Fibroblast of villous mesenchyme (primary cell): ENCODE measurements at regions not wholly inside any gene's neighbourhood (a gene's known extent, or its start where the extent isn't known, plus 50 kb on each side); places are given as distances from the start of the nearest gene placed in this dataset.

ENCODE experiments used
- DNase-seq: peaks from one replicate; pipeline ENCODE4 v3.0.0-alpha.2; 2010; ENCODE audit warnings: low read depth
- H3K4me3 ChIP-seq: 2 replicates; pipeline ENCODE4 v1.5.1; 2011; ENCODE audit warnings: low read depth, mild to moderate bottlenecking, low read length
- TF ChIP-seq, protein P1 (sequence below): IDR thresholded peaks from 2 replicates; pipeline ENCODE4 v1.5.1; 2012; ENCODE audit warnings: low read depth, mild to moderate bottlenecking, low read length; ENCODE audit not compliant: insufficient read depth

DNA sequence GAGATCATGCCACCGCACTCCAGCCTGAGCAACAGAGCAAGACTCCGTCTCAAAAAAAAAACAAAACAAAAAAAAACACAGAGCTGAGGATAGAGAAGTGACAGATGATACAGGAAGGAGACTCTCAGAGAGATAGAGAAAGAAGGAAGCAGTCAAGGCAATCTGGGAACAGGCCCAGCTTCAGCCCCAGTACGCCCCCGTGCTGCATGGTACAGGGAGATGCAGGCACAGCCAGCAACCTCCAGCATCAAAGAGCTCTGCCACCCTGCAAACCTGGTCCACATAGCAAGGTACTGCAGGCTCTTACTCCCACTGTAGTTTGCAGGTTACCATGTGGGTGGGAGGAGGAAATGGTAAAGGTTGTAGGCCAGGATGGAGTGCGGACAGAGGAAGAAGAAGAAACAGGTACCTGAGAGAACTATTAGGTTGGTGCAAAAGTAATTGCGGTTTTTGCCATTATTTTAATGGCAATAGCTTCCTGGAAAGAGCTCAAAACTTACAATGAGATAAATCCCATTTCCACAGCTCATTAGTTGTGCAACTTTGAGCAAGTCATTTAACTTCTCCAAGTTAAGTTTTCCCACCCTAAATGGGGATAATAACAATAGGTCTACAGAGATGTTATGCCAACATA, 253.0 kb downstream of the ARRDC4 start:
- no peak overlapping the region for H3K4me3 ChIP-seq
- no peak for DNase-seq
- TF ChIP-seq, protein P1, sequence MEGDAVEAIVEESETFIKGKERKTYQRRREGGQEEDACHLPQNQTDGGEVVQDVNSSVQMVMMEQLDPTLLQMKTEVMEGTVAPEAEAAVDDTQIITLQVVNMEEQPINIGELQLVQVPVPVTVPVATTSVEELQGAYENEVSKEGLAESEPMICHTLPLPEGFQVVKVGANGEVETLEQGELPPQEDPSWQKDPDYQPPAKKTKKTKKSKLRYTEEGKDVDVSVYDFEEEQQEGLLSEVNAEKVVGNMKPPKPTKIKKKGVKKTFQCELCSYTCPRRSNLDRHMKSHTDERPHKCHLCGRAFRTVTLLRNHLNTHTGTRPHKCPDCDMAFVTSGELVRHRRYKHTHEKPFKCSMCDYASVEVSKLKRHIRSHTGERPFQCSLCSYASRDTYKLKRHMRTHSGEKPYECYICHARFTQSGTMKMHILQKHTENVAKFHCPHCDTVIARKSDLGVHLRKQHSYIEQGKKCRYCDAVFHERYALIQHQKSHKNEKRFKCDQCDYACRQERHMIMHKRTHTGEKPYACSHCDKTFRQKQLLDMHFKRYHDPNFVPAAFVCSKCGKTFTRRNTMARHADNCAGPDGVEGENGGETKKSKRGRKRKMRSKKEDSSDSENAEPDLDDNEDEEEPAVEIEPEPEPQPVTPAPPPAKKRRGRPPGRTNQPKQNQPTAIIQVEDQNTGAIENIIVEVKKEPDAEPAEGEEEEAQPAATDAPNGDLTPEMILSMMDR: no peak

DNA sequence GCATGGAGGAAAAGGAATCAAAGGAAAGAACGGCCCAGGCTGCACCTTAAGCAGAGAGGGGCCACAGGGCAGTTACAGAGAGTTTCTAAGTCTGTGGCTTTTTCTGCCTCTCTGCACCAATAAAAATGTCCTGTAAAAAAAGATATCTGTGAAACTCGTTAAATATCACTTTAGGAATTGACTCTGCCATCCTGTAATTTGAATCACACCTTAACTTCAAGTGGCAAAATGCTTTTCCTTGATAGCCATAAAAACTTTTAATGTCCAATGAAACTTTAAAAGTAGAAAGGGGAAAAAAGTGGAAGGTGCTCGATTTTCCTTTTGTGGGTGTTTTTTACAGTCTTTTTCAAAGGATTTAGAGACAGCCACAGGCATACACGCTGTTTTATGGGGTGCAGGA, 255.7 kb downstream of the ARRDC4 start:
- DNase-seq: no peak
- TF ChIP-seq, protein P1: no peak
- no peak overlapping the region for H3K4me3 ChIP-seq

DNA sequence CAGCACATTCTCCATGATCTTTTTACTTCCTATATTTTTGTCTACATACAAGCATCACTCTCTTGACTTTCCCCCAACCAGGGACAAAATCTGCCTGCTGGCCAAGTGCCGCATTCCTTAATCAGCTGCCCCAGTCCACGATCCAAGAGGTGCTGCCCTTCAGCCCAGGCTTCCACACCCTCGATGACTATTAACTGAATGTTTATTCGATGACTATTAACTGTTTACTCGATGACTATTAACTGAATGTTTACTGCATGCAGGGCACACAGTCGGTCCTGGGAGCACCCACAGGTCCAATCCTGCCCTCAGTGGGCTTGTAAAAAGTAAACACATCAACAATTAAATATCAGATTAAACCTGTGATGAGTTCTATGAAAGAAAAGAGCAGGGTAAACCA, 256.9 kb downstream of the ARRDC4 start:
- no peak for DNase-seq
- H3K4me3 ChIP-seq: no peak overlapping the region
- TF ChIP-seq, protein P1: no peak

DNA sequence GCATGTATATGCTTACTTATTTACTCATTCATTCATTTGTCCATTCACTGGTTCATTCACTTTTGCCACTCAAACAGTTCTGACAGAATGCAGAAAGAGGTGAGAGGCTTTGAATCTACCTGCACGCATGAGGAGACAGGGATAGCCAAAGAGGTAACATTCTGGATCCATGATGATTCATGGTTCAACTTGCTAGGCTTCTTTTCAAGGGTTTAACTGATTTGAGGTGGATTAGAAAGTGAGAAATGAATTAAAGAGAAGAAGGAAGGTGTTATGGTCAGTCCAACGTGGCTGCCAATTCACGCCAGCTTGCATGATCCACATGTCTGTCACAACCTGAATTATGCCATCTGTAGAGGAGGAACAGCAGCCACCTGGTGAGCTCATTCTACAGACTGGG, 260.6 kb downstream of the ARRDC4 start:
- no peak overlapping the region for H3K4me3 ChIP-seq
- TF ChIP-seq, protein P1: no peak
- no peak for DNase-seq

DNA sequence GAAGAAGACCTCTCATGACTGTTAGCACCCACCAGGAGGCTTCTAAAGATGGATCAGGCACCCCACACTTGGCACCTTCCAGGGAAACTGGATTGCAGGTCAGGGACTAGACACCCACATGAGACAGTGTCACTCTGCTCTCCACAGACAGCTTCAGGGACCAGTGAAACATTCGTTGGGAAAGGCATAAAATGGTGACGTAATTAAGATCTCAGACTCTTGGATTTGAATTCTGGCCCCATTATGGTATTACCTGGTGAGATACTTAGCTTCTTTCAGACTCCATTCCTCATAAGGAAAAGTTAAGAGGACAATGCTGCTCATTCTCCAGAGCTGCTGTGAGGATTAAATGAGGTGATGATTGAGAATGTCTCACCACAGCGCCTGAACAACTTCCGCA, 261.1 kb downstream of the ARRDC4 start:
- H3K4me3 ChIP-seq: no peak overlapping the region
- TF ChIP-seq, protein P1: no peak
- no peak for DNase-seq

DNA sequence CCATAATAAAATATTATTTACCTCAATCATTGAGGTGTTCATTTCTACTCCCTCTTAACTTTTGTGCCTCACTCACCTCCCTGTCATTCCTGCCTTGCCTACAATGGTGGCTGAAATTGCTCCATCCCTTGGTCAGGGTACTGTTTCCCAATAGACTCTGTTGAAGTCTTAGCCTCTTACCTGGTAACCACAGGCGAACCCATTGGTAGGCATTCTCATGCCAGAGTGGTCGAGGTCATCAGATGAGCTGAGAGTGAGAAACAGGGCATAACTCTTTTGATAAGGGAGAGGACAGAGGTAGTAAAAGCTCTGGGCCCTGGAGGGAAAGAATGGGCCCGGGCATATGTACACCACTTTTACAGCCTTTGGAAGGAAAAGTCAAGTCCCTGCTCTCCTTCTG, 265.6 kb downstream of the ARRDC4 start:
- TF ChIP-seq, protein P1: no peak
- DNase-seq: no peak
- no peak overlapping the region for H3K4me3 ChIP-seq

DNA sequence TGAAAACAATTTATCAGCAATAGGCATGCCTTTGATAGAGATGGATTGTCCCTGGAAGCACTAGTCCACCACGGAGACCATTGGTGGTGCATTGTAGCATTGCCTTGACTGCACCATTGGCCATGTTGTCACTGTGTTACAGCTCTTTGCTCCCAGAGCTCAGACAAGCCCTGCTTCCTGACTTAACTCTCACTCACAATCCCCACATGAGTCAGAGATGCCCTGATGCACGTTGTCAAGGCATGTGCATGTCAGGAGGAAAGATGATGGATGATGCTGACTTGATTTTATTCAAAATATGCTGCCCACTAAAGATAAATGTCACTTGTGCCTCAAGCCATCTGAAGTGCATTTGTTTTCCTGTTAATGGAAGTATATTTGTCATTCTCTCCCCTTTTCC, 266.1 kb downstream of the ARRDC4 start:
- TF ChIP-seq, protein P1: no peak
- no peak overlapping the region for H3K4me3 ChIP-seq
- DNase-seq: no peak
